Fibroblast of mammary gland (primary cell): ENCODE measurements at regions not wholly inside any gene's neighbourhood (a gene's known extent, or its start where the extent isn't known, plus 50 kb on each side); places are given as distances from the start of the nearest gene placed in this dataset.
A peak's percentile ranks its signal among the peaks of the same experiment; 100 is the strongest.

Experiments used
- DNase-seq: peaks from one replicate; pipeline ENCODE4 v3.0.0-alpha.2; 2010; ENCODE audit warnings: low read depth
- H3K4me3 ChIP-seq: 2 replicates; pipeline ENCODE4 v1.5.1; 2011; ENCODE audit warnings: low read depth, mild to moderate bottlenecking, low read length, moderate library complexity; ENCODE audit not compliant: control insufficient read depth
- CTCF ChIP-seq: conservative IDR thresholded peaks from 2 replicates; pipeline ENCODE4 v1.5.1; 2011; ENCODE audit warnings: low read depth, low read length, inconsistent platforms; ENCODE audit not compliant: control insufficient read depth, insufficient read depth

GRCh38 chr3:28972921-28973320 lies 307.9 kb upstream of the RBMS3 start:
- H3K4me3 ChIP-seq: no peak overlapping the region
- peak; percentile 21 for DNase-seq
- TF ChIP-seq CTCF: no peak

GRCh38 chr3:28973609-28974008 lies 307.3 kb upstream of the RBMS3 start:
- no peak for TF ChIP-seq CTCF
- DNase-seq: no peak
- no peak overlapping the region for H3K4me3 ChIP-seq

DNA sequence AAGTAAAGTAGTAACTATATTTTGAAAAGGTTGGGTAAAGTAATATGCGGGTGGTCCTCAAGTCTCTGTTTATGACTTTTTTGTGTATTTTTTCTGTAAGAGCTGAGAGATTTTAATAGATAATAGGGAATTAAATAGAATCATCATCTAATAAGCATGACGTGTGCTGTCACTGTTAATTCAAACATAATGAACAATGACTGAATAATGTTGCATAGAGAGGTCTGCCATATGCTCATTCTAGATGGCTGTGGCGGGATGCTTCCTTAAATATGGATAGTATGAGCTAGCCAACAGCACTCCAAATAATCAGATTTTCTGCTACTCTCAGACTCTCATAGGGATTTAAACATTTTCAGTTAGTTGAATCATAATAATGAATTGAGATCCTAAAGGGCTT lies 302.8 kb upstream of the RBMS3 start:
- DNase-seq: no peak
- TF ChIP-seq CTCF: no peak
- no peak overlapping the region for H3K4me3 ChIP-seq

- no peak overlapping the region for H3K4me3 ChIP-seq
- DNase-seq: no peak
- TF ChIP-seq CTCF: no peak
Observed at GRCh38 chr3:28980131-28980530, 300.7 kb upstream of the RBMS3 start.

- no peak for TF ChIP-seq CTCF
- DNase-seq: no peak
- H3K4me3 ChIP-seq: no peak overlapping the region
Observed at GRCh38 chr3:28980631-28981030, 300.2 kb upstream of the RBMS3 start.

- DNase-seq: no peak
- TF ChIP-seq CTCF: no peak
- no peak overlapping the region for H3K4me3 ChIP-seq
Observed at GRCh38 chr3:28982906-28983305, 298.0 kb upstream of the RBMS3 start.

GRCh38 chr3:28986922-28987321 lies 293.9 kb upstream of the RBMS3 start:
- no peak overlapping the region for H3K4me3 ChIP-seq
- no peak for DNase-seq
- TF ChIP-seq CTCF: no peak
